Natural killer cell treated with Interleukin-12 subunit alpha and Interleukin-12 subunit beta and Interleukin-15 and Interleukin-18, amount 100 ng/mL, for 72 hours (primary cell): ENCODE measurements at regions not wholly inside any gene's neighbourhood (a gene's known extent, or its start where the extent isn't known, plus 50 kb on each side); places are given as distances from the start of the nearest gene placed in this dataset.
A peak's percentile ranks its signal among the peaks of the same experiment; 100 is the strongest.

Experiments used
- ATAC-seq, 2 donors: fragments of 150-1000 bp; cut with Tn5 transposase in 1 of 2; sonication (Bioruptor Pico), chemical (Tn5 transposase) in 1 of 2; 2 replicates each; pipeline ENCODE4 v1.10.0; 2021
- DNase-seq: peaks from one replicate; pipeline ENCODE4 v3.0.0; 2022; ENCODE audit warnings: low spot score
- H3K27ac Mint-ChIP-seq, 2 donors: 1 replicate in 1 of 2; 2 replicates in 1 of 2; pipeline ENCODE4 v1.8.0; 2022; ENCODE audit warnings: mixed read lengths in 2 of 2, mild to moderate bottlenecking in 1 of 2, moderate library complexity in 1 of 2
- H3K27me3 Mint-ChIP-seq, 2 donors: 1 replicate in 1 of 2; 2 replicates in 1 of 2; pipeline ENCODE4 v1.8.0; 2022; ENCODE audit warnings: mixed read lengths in 2 of 2
- H3K36me3 Mint-ChIP-seq: one replicate; pipeline ENCODE4 v1.8.0; 2022; ENCODE audit warnings: mixed read lengths
- H3K4me1 Mint-ChIP-seq, 2 donors: 1 replicate in 1 of 2; 2 replicates in 1 of 2; pipeline ENCODE4 v1.8.0; 2022; ENCODE audit warnings: low read depth in 2 of 2, mixed read lengths in 2 of 2, mild to moderate bottlenecking in 1 of 2
- H3K4me3 Mint-ChIP-seq: one replicate; pipeline ENCODE4 v1.8.0; 2022; ENCODE audit warnings: mixed read lengths
- H3K9me3 Mint-ChIP-seq: 2 replicates; pipeline ENCODE4 v1.8.0; 2022; ENCODE audit warnings: mixed read lengths

GRCh38 chrX:39650768-39651347, 446.9 kb downstream of the BCOR start:
- no peaks in the 10 kb centered on the region for H3K4me1 Mint-ChIP-seq
- H3K27ac Mint-ChIP-seq = no peak overlapping the region
- H3K9me3 Mint-ChIP-seq = no peaks in the 10 kb centered on the region
- ATAC-seq = peak in 1 of 2 donors; percentile 36
- H3K27me3 Mint-ChIP-seq = peaks cover 20 to 29% of the 10 kb centered on the region in 2 donors
- H3K4me3 Mint-ChIP-seq = no peak overlapping the region
- no peak for DNase-seq
- no peaks in the 10 kb centered on the region for H3K36me3 Mint-ChIP-seq

GRCh38 chrX:39652336-39652735, 445.4 kb downstream of the BCOR start:
- Mint-ChIP-seq H3K27ac (no peak overlapping the region), H3K4me1 (no peaks in the 10 kb centered on the region), H3K4me3 (no peak overlapping the region), H3K36me3 (no peaks in the 10 kb centered on the region), H3K27me3 (peaks cover 21 to 29% of the 10 kb centered on the region in 2 donors), H3K9me3 (no peaks in the 10 kb centered on the region)
- ATAC-seq = no peak
- DNase-seq = no peak

GRCh38 chrX:39653691-39654090, 444.1 kb downstream of the BCOR start:
- ATAC-seq (no peak), DNase-seq (no peak)
- no peak overlapping the region for H3K27ac Mint-ChIP-seq
- no peak overlapping the region for H3K4me3 Mint-ChIP-seq
- H3K9me3 Mint-ChIP-seq = no peaks in the 10 kb centered on the region
- H3K36me3 Mint-ChIP-seq = no peaks in the 10 kb centered on the region
- H3K27me3 Mint-ChIP-seq = peaks cover 21 to 32% of the 10 kb centered on the region in 2 donors
- no peaks in the 10 kb centered on the region for H3K4me1 Mint-ChIP-seq

- DNase-seq (no peak), ATAC-seq (no peak)
- H3K4me1 Mint-ChIP-seq = no peaks in the 10 kb centered on the region
- no peaks in the 10 kb centered on the region for H3K9me3 Mint-ChIP-seq
- peaks cover 21 to 32% of the 10 kb centered on the region in 2 donors for H3K27me3 Mint-ChIP-seq
- H3K4me3 Mint-ChIP-seq = no peak overlapping the region
- no peak overlapping the region for H3K27ac Mint-ChIP-seq
- no peaks in the 10 kb centered on the region for H3K36me3 Mint-ChIP-seq
These were observed 443.4 kb downstream of the BCOR start for GRCh38 chrX:39654183-39654925.

- DNase-seq (no peak), ATAC-seq (no peak)
- Mint-ChIP-seq H3K27ac (no peak overlapping the region), H3K4me1 (no peaks in the 10 kb centered on the region), H3K9me3 (no peaks in the 10 kb centered on the region), H3K36me3 (no peaks in the 10 kb centered on the region), H3K4me3 (no peak overlapping the region), H3K27me3 (peaks cover 21 to 32% of the 10 kb centered on the region in 2 donors)
These were observed 442.8 kb downstream of the BCOR start for GRCh38 chrX:39654952-39655351.

- H3K36me3 Mint-ChIP-seq = no peaks in the 10 kb centered on the region
- H3K9me3 Mint-ChIP-seq = no peaks in the 10 kb centered on the region
- no peaks in the 10 kb centered on the region for H3K4me1 Mint-ChIP-seq
- H3K4me3 Mint-ChIP-seq = no peak overlapping the region
- DNase-seq (no peak), ATAC-seq (no peak)
- no peak overlapping the region for H3K27ac Mint-ChIP-seq
- peaks cover 0 to 8% of the 10 kb centered on the region in 2 donors for H3K27me3 Mint-ChIP-seq
These were observed 436.4 kb downstream of the BCOR start for GRCh38 chrX:39661116-39661907.

- H3K4me1 Mint-ChIP-seq = no peaks in the 10 kb centered on the region
These were observed 431.8 kb downstream of the BCOR start for GRCh38 chrX:39665830-39666518.

GRCh38 chrX:39667191-39667590, 430.6 kb downstream of the BCOR start:
- no peak overlapping the region for H3K4me3 Mint-ChIP-seq
- H3K27me3 Mint-ChIP-seq = peaks cover 0 to 13% of the 10 kb centered on the region in 2 donors
- H3K36me3 Mint-ChIP-seq = no peaks in the 10 kb centered on the region
- H3K4me1 Mint-ChIP-seq = no peaks in the 10 kb centered on the region
- H3K27ac Mint-ChIP-seq = no peak overlapping the region
- H3K9me3 Mint-ChIP-seq = no peaks in the 10 kb centered on the region
- ATAC-seq (no peak), DNase-seq (no peak)

More at GRCh38 chrX:39665830-39666518, 431.8 kb downstream of the BCOR start:
- H3K27me3 Mint-ChIP-seq = peaks cover 0 to 8% of the 10 kb centered on the region in 2 donors
- H3K9me3 Mint-ChIP-seq = no peaks in the 10 kb centered on the region
- DNase-seq (no peak), ATAC-seq (no peak)
- no peak overlapping the region for H3K27ac Mint-ChIP-seq
- H3K4me3 Mint-ChIP-seq = no peak overlapping the region
- no peaks in the 10 kb centered on the region for H3K36me3 Mint-ChIP-seq

GRCh38 chrX:39667736-39668482, 429.8 kb downstream of the BCOR start:
- Mint-ChIP-seq H3K9me3 (no peaks in the 10 kb centered on the region), H3K4me1 (no peaks in the 10 kb centered on the region), H3K4me3 (no peak overlapping the region), H3K36me3 (no peaks in the 10 kb centered on the region), H3K27me3 (peaks cover 0 to 16% of the 10 kb centered on the region in 2 donors), H3K27ac (no peak overlapping the region)
- no peak for ATAC-seq
- no peak for DNase-seq

GRCh38 chrX:39669668-39670067, 428.1 kb downstream of the BCOR start:
- DNase-seq = no peak
- Mint-ChIP-seq H3K4me3 (no peak overlapping the region), H3K9me3 (no peaks in the 10 kb centered on the region), H3K27me3 (peaks cover 7 to 22% of the 10 kb centered on the region in 2 donors), H3K27ac (no peak overlapping the region), H3K36me3 (no peaks in the 10 kb centered on the region), H3K4me1 (no peaks in the 10 kb centered on the region)
- no peak for ATAC-seq

GRCh38 chrX:39670281-39670680, 427.5 kb downstream of the BCOR start:
- no peaks in the 10 kb centered on the region for H3K36me3 Mint-ChIP-seq
- no peaks in the 10 kb centered on the region for H3K4me1 Mint-ChIP-seq
- peaks cover 7 to 24% of the 10 kb centered on the region in 2 donors for H3K27me3 Mint-ChIP-seq
- DNase-seq (no peak), ATAC-seq (no peak)
- no peak overlapping the region for H3K27ac Mint-ChIP-seq
- no peak overlapping the region for H3K4me3 Mint-ChIP-seq
- H3K9me3 Mint-ChIP-seq = no peaks in the 10 kb centered on the region

- DNase-seq (no peak), ATAC-seq (no peak)
- Mint-ChIP-seq H3K27ac (no peak overlapping the region), H3K9me3 (no peaks in the 10 kb centered on the region), H3K36me3 (no peaks in the 10 kb centered on the region), H3K4me3 (no peak overlapping the region), H3K27me3 (peaks cover 7 to 24% of the 10 kb centered on the region in 2 donors), H3K4me1 (no peaks in the 10 kb centered on the region)
These were observed 425.4 kb downstream of the BCOR start for GRCh38 chrX:39672405-39672804.

- Mint-ChIP-seq H3K27me3 (peaks cover 7 to 19% of the 10 kb centered on the region in 2 donors), H3K4me3 (no peak overlapping the region), H3K27ac (no peak overlapping the region), H3K9me3 (no peaks in the 10 kb centered on the region), H3K36me3 (no peaks in the 10 kb centered on the region), H3K4me1 (no peaks in the 10 kb centered on the region)
- DNase-seq (no peak), ATAC-seq (no peak)
These were observed 423.1 kb downstream of the BCOR start for GRCh38 chrX:39674490-39675161.
